Activated CD4-positive, alpha-beta T cell treated with anti-CD3 and anti-CD28 coated beads, Interleukin-2, amount 50 U/mL, for 48 hours (primary cell): ENCODE measurements at regions not wholly inside any gene's neighbourhood (a gene's known extent, or its start where the extent isn't known, plus 50 kb on each side); places are given as distances from the start of the nearest gene placed in this dataset.
"Not testable (repeated sequence)": the region's sequence is repeated elsewhere in the genome, so short reads cannot be mapped to it uniquely, and the experiment has no call there.

ENCODE experiments used
- DNase-seq, 2 experiments: peaks; one replicate each; pipeline ENCODE4 v3.0.0-alpha.2; 2020

DNA sequence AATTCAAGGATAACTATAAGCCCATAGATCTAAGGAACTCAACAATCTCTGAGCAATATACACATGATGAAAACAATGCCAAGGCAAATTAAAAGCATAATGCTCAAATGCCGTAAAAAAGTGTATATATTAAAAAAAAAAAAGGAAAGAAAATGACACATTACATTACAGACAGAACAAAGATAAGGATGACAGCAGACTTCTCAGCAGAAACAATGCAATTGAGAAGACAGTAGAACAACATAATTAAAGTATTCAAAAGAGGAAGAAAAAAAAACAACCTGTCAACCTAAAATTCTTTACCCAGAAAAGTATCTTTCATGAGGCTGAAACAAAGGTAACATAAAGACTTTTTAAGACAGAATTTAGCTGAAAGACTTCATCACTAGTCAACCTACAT lies 591.7 kb downstream of the ZNF608 start:
- no peak for DNase-seq

DNA sequence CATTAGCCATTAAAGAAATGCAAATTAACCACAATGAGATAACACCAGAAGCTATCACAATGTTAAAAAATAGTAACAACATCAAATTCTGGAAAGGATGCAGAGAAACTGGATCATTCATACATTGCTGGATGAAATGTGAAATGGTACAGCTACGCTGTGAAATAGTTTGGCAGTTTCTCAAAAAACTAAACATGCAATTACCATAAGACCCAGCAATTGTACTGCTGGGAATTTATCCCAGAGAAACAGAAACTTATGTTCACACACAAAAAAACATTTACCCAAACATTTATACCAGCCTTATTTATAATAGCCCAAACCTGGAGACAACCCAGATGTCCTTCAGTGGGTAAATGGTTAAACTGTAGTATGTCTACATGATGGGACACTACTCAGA lies 592.9 kb downstream of the ZNF608 start:
- no peak for DNase-seq

DNA sequence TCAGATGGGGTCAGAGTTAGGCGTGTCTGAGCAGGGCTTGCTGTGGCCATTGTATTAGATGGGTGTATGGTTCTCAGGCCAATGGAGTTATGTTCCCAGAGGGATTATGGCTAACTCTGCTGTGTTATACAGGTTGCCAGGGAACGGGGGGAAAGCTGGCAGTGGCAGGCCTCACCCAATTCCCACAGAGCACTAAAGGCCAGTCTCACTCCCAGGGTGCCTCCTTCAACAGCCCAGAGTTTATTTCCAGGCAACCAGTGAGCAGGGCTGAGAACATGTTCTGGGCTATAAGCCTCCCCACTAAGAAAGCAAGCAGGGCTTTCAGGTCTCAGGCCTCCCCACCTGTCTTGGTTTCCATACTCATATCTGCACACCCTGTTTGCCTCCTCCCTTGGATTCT lies 597.9 kb downstream of the ZNF608 start:
- DNase-seq: no peak

DNA sequence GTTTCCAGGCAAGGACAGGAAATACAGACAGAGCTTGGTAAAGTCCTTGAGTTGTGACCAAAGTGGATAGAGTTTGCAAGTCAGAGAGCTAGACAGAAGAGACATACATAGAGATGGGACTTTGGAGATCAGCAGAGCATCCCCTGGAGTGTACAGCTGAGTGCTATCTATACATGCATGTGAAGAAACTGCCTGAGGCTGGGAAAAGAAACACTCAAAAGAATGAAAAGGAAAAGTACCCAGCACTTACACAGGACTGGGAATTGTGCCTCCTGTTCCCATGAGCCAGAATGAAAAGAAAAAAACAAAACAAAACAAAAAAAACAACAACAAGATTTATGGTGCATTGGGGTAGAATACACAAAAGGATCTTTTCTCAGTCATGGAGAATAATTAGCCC lies 606.4 kb downstream of the ZNF608 start:
- no peak for DNase-seq

DNA sequence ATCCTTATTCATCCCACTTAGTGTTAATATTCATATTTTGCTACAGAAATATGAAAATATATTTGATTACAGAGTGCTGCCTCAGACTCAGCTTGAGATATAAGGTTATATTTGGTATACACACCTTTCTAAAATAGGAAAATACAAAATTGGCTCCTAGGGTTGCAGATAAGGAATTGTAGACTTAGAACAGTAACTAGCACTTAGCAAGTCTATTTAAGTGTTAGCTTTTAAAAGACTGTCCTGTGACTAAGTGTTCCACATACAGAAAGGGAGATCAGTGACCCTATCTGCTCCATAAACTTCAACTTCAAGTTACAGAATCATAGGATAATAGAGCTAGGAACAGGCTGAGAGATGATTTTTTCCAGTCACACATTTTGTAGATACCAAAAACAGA lies 607.0 kb downstream of the ZNF608 start:
- no peak for DNase-seq

DNA sequence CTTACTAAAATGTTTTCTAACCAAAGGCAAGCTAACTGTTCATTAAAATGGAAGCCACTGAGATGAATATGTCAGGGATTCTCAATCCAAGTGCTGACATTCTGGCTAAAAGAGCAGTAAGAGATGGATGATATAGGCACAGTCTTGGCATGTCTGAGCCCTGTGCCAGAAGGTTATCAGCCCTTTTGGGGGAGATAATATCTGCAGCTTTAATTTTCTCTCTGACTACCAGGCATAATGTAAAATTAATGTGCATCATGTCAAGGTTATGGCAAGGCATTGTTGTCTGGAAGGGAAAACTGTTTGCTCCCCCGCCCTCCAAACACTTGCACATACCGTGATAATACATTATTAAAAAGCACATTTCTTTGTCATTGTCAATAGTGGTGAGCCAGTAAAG lies 609.8 kb downstream of the ZNF608 start:
- no peak for DNase-seq

DNA sequence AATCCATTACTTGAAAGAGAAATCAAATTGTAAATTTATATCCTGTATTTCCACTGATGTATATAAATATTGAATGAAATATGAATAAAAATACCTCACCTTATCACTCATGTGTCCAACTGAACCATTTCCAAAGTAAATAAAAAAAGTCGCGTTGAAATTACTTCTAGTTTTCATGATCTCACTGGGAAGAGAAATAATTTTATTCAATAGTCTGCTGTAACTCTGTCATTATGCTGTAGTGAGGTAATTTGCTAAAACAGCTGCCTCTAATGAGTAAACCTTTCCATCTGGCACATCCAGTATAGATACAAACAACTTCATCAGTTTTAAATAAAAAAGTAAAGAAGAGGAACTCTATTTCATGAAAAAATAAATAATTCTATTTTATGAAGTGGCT lies 611.5 kb downstream of the ZNF608 start:
- no peak for DNase-seq

DNA sequence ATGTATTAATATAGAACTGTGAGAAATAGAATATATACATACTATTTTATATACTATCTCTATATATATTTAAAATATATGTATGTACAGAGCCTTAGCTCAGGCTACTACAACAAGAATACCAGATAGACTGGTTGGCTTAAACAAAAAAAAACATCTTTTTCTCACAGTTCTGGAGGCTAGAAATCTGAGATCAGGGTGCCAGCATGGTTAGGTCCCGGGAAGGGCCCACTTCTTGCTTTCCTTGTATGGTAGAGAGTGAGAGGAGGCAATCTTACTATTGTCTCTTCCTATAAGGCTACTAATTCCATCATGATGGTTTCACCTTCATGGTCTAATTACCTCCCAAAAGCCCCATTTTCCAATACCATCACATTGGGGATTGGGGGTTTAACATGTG lies 613.0 kb downstream of the ZNF608 start:
- no peak for DNase-seq

DNA sequence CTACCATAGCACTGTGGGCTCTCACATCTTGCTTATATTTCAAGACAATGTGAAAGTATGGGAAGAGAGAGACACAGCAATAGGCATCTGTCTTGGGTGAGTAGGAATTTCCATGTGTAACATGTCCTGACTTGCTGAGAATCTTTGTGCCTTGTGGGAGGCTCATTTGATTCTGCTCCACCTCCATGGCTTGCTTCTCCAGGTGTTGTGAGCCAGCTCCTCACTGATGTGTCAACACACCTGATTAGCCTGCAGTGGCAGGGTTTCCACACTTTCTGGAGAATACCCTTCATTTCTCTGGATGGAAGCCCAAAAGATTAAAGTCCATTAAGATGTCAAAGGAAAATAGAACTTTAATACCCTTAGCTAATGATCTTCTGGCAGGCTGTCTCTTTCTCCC lies 613.6 kb downstream of the ZNF608 start:
- no peak for DNase-seq

DNA sequence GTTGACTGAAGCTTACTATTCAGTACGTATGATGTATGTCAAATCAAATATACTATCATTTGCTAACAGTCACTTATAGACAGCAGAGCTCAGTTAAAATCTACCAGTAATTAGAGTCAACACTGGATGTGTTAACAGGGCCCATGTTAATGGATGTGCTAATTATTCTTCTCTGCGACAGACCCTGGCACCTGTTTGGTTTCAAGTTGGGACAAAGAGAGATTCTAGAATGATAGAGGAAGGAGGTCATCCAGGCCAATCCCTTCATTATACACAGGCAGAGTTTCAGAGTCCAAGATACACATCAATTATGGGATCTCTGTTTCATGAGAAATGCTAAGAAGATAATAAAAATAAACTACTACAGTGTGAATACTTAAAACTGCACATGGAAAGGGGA lies 615.0 kb downstream of the ZNF608 start:
- no peak for DNase-seq

DNA sequence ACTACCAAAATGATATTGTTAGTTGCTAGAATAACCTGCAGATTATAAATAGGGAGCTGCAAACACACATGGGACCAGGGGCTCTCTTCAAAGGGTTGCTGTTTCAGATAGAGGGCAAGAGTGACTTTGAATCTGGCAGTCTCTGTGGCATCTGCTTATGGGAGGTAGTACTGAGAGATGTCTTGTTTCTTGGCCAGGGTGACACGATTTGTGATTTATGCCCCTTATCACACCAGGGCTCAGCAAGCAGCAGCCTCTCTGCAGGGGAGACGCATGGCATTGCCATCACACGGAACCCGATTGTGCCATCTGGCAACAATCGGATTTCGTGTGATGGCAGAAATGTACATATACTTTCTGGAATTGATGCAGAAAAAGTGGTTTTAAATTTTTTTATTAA lies 615.6 kb downstream of the ZNF608 start:
- no peak for DNase-seq

DNA sequence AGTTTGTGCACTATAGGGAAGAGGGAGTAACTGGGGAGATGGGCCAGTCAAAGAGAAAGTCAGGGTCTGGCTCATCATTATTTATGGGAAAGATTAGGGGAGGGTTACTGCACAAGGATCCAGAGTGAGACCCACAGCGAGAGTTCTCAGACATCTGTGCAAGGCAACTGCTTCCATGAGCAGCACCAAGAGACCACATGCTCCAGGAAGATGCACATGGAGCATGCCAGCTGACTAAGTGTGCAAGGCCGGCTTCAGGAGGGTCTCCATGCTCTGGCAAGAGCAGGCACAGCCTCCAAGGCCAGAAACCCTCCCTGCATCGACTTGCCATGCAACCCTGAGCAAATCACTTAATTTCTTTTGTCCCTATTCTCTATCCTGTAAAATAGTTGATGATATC lies 616.9 kb downstream of the CSNK1G3 start:
- no peak for DNase-seq

DNA sequence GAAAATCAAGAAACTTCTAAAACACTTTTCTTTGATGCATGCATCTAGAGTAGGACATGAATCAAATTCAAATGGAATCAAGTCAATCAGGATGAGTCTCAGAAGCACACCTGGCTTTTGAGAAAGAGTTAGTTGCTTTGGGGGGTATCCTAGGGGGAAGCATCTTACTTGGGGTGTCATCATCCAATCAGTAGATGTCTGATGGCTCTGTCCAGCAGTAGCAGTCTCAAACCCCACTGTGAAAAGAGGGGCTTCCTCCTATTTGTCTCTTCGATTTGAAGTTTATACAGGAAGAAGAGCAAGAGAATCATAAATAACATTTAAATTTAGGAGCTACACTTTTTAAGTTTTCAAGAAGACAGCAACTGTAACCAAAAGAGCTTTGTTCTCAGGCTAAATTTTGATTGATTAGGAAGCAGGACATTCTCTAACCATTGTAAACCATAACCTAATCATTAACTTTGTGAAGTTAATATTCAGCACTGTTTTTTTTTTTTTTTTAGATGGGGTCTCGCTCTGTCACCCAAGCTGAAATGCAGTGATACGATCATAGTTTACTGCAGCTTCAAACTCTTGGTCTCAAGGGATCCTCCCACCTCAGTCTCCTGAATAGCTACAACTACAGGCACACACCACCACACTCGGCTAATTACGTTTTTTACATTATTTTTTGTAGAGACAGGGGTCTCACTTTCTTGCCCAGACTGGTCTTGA lies 614.7 kb downstream of the CSNK1G3 start:
- DNase-seq: no peak

DNA sequence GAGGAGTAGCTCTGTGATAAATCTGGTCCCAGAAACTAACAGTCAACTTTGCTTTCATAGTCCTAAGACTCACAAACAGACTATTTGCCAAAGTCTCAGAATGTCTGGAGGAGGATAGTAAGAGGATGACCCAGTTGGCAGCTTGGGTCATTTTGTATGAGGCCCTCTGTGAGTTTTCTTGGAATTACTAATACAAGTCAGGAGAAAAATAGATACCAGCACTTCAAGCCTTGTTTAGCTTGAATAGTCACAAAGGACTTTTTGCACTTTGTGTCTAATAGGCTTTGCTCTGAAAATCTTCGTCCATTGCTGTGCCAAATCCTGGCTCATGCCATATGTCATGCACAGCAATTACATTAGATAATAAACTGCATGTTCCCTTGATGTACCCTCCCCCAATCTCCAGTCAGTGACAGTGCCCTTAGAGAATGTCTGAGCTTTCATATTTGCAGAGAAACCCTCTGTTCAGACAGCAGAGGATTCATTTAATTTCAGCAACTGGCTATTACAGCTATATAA lies 612.8 kb downstream of the CSNK1G3 start:
- DNase-seq: no peak

DNA sequence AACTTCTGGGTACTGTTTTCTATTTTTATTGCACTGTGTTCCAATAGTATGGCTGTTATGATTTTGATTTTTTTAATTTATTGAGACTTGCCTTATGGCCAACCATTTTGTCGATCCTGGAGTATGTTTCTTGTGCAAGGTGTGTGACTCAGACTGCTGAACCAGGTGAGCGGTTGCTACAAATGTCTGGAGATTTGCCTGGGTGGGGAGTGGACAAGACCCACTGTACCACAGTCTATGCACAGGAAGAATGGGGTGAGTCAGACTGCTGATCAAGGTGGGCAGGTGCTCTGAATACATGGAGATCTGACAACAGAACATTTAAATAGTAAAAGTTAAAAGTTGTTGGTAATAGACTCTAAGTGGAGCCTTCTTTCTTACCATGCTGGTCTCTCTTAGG lies 609.2 kb downstream of the CSNK1G3 start:
- DNase-seq: no peak

DNA sequence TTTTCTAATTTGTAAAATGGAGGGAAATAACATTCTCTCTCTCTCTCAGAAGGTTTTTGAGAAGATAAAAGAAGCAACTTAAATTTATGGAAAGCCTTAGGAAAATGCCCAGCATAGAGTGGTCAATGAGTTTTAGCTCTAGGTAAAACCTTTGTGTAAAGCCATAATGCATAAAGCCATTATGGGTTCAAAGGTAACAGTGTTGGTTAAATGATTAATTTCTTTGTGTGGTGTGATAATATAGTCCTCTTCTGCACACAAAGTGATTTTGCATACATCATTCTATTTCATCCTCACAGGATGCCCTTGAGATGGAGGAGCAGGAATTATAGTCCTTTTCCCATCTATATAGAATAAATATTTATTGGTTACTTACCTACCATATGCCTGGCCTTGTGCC lies 602.9 kb downstream of the CSNK1G3 start:
- DNase-seq: no peak

DNA sequence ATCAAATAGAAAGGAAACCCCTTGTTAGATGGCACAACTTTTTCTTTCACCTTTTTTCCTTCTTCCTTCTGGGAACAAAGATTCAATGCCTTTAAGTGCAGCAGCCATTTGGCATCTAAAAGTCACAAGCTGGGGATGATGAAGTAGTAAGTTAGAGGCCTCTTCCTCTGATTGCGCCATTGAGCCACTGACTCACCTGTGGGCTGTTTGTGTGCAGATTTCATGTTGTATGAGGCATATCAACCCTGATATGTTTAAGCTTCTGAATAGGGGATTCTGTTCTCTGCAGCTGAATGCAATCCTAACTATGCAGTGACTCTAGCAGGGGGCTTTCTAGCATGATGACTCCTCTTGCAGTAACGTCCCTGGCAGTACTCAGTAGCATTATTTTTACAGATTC lies 599.9 kb downstream of the CSNK1G3 start:
- no peak for DNase-seq

DNA sequence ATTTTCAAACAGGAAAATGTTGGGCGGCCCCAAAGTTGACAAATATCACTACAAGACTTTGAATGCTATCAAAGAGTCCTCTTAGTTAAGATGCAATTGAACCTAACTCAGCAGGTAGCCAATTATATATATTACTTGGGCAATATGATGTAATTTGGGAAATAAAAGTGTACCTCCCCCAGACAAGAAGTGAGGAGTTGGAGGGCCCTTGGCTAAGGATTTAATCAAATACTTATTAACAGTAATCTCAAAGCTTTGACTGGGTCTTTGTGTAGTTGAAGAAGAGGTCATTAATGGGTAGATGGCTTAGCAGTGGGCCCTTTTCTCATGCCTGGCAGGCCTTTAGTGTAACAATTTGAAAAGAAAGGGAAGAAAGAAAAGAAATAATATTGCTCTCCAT lies 599.0 kb downstream of the CSNK1G3 start:
- DNase-seq: no peak

DNA sequence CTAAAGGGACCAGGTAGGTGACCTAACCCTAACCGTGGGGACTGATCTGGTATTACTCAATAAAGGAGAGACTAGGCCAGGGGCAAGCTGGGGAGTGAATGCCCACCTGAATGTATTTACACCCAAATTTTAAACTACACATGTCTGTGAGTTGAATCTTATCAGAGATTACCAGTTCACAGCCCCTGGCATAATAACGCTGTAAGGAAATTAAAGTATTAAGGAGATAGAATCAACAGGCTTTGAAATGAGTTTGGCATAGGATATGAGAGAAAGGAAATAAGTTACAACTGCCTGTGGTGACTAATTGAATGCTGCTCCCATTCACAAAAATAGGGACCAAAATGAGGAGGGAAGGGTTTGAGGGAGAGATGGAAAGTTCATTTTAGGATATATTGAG lies 593.3 kb downstream of the CSNK1G3 start:
- DNase-seq: no peak

DNA sequence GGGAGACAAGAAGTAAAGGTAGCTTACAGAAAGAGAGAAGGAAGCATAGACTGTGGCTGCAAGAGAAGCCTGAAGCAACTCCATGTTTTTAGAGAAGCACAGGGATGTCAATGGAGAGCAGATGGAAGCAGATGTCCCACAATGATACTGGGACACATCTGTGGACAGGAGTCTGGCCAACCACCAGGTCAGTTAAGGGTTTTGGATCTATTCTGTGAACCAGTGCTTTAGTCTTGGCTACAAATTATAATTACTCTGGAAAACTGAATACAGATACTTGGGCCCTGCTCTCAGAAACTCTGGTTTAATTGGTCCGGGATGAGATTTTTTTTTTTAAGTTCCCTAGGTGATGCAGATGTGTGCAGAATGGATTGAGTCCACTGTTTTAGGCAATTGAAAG lies 592.8 kb downstream of the CSNK1G3 start:
- DNase-seq: no peak

DNA sequence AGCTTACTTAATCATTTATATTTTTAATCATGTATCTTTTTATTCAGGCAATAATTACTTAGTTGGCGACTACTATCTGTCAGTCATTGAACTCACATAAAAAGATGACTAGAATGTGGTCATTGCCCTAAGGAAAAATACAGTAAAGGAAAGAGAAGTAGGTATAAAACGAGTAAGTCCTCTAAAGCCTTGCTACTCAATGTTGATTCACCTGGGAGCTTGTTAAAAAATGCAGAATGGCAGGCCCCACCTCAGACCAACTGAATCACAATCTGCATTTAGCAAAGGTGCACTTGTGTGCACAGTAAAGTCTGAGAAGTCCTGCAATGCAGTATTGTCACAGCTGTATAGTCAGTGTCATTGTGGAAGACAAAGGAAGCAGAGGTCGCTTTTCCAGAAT lies 592.4 kb downstream of the CSNK1G3 start:
- no peak for DNase-seq

DNA sequence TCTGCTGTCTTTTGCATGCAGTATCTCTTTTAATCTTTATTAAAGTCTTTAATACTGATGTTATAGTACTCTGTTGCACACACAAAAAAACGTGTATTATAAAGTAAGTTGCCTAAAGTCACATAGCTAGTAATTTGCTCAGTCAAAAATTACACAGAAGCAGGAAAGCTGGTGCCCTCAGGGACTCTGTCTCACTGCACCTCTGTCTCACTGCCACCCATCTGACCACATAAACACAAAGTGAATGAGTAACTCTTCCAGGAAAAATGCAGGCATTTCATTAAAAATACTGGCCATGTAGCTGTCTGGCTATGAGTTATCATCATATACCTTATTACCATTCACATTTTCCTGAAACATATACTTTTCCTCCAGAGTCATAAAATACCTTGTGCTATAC lies 591.7 kb downstream of the CSNK1G3 start:
- no peak for DNase-seq

DNA sequence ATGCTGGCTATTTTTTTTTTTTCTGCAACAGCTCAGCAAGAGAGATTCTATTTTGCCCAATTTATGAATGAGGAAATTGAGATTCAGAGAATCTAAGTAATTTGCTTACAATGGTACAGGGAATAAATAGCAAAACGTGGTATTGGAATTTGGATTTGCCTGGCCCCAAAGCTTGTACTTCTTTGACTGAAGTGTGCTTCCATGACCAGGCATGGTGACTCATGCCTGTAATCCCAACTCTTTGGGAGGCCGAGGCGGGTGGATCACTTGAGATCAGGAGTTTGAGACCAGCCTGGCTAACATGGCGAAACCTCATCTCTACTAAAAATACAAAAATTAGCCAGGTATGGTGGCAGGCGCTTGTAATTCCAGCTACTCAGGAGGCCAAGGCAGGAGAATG lies 591.1 kb downstream of the CSNK1G3 start:
- DNase-seq: not testable (repeated sequence)

DNA sequence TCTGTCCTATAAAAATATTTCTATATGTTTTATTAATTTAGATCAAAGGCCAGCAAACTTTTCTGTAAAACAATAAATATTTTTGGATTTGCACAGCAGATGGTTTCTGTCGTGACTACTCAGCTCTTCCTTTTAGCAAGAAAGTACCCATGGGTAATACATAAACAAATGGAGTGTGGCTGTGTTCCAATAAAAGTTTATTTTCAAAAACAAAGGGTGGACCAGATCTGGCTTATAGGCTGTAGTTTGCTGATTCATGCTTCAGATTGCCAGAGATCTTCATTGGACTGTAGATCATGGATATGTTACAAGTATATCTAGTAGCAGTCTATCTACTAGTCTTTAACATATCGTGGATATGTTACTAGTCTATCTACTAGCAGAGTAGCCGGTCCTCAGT lies 590.5 kb downstream of the CSNK1G3 start:
- no peak for DNase-seq

DNA sequence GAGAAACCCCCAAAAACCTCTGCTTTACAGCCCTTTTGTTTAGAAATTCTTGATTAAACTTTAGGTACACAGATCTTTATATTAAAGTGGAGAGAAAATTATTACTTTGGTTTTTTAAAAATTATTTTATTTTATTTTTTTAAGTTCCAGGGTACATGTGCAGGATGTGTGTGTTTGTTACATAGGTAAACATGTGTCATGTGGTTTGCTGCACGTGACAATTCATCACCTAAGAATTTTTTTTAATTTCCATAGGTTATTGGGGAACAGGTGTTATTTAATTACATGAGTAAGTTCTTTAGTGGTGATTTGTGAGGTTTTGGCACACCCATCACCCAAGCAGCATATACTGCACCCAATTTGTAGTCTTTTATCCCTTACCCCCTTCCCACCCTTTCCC lies 581.7 kb downstream of the CSNK1G3 start:
- no peak for DNase-seq

DNA sequence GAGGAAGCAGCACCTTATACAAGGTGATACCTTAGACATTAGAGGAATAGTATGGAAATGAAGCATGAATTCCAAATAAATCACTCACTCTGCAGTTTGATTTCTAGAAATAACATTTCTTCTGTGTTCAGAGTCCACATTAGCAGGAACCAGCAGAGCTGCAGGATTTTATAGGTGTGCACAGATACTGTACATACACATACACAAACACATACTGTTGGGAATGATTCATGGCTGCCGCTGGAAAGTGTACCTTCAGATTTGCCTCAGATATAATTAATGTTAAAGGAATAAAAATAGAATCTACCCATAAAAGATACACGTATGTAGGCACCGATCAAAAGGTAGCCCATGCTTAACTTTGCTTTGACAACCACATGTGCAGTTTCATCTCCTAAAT lies 578.1 kb downstream of the CSNK1G3 start:
- DNase-seq: no peak
